OCI-LY7 (cell line): ENCODE measurements at regions not wholly inside any gene's neighbourhood (a gene's known extent, or its start where the extent isn't known, plus 50 kb on each side); places are given as distances from the start of the nearest gene placed in this dataset.

Source experiments
- EZH2phosphoT487 ChIP-seq: fragments of 200-600 bp; sonication (generic); IDR thresholded peaks from 2 replicates; pipeline ENCODE4 v1.6.1; 2018; ENCODE audit warnings: low read depth, borderline replicate concordance, mild to moderate bottlenecking, mixed run types, antibody characterized with exemption, low read length, moderate library complexity, mixed read lengths
- TF ChIP-seq, protein P1 (sequence below): fragments of 200-600 bp; sonication (generic); conservative IDR thresholded peaks from 2 replicates; pipeline ENCODE4 v1.5.1; 2014; ENCODE audit warnings: mild to moderate bottlenecking, antibody characterized with exemption, low read length, moderate library complexity, mixed read lengths

DNA sequence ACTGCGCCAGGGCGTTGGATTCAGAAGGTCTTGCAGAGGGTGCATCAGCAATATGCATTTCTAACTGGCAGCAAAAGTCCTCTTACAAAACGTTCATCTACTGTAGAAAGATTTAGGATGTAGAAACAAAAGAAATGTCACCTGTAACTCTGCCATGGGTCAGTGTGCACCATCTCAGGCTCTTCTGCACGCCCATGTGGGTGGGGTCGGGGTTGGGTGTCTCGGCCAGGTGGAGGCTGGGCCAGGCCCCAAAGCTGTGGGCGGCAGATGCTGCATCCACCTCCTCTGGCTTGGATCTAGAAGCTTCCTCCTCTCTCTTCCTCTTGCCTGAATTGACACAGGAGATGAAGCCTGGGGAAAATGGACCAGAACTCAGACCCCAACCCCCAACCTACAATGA lies 111.3 kb upstream of the PPP2R2D start:
- TF ChIP-seq, protein P1, sequence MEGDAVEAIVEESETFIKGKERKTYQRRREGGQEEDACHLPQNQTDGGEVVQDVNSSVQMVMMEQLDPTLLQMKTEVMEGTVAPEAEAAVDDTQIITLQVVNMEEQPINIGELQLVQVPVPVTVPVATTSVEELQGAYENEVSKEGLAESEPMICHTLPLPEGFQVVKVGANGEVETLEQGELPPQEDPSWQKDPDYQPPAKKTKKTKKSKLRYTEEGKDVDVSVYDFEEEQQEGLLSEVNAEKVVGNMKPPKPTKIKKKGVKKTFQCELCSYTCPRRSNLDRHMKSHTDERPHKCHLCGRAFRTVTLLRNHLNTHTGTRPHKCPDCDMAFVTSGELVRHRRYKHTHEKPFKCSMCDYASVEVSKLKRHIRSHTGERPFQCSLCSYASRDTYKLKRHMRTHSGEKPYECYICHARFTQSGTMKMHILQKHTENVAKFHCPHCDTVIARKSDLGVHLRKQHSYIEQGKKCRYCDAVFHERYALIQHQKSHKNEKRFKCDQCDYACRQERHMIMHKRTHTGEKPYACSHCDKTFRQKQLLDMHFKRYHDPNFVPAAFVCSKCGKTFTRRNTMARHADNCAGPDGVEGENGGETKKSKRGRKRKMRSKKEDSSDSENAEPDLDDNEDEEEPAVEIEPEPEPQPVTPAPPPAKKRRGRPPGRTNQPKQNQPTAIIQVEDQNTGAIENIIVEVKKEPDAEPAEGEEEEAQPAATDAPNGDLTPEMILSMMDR = no peak
- TF ChIP-seq EZH2phosphoT487 = no peak
